ENCODE measurements at regions not wholly inside any gene's neighbourhood (a gene's known extent, or its start where the extent isn't known, plus 50 kb on each side); places are given as distances from the start of the nearest gene placed in this dataset.

DNA sequence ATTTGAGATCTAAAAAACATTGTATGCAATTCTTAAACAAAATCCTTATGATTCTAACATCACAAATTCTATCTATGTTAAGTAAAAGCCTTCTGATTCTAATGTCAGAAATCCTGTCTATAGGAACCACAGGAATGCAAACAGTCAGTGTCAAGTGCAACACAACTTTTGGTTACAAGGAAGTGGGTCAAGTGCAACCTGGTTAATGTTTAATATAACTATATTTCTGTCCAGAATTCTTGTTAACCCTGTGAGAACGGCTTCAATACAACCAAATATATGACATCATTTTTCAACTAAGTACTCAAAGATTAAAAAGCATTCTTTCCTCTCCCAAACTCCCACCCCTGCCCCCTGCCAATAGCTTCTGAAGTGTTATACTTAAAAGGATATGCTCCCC is 107.9 kb upstream of the PLEKHA5 start:
- TF ChIP-seq, protein P1, sequence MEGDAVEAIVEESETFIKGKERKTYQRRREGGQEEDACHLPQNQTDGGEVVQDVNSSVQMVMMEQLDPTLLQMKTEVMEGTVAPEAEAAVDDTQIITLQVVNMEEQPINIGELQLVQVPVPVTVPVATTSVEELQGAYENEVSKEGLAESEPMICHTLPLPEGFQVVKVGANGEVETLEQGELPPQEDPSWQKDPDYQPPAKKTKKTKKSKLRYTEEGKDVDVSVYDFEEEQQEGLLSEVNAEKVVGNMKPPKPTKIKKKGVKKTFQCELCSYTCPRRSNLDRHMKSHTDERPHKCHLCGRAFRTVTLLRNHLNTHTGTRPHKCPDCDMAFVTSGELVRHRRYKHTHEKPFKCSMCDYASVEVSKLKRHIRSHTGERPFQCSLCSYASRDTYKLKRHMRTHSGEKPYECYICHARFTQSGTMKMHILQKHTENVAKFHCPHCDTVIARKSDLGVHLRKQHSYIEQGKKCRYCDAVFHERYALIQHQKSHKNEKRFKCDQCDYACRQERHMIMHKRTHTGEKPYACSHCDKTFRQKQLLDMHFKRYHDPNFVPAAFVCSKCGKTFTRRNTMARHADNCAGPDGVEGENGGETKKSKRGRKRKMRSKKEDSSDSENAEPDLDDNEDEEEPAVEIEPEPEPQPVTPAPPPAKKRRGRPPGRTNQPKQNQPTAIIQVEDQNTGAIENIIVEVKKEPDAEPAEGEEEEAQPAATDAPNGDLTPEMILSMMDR (IDR thresholded peaks at IDR 0.05; ENCODE audit: unreplicated experiment): no peak
- Mint-ChIP-seq H3K4me1 (ENCODE audit: low read depth) (peaks cover 18% of the 10 kb centered on the region), H3K27ac (no peak overlapping the region), H3K27me3 (no peaks in the 10 kb centered on the region), H3K36me3 (ENCODE audit: insufficient read depth) (peaks cover 3% of the 10 kb centered on the region), H3K4me3 (ENCODE audit: low read depth) (no peak overlapping the region), H3K9me3 (ENCODE audit: low read depth) (peaks cover 7% of the 10 kb centered on the region)
- no peak for DNase-seq (ENCODE audit: low spot score, unreplicated experiment)

DNA sequence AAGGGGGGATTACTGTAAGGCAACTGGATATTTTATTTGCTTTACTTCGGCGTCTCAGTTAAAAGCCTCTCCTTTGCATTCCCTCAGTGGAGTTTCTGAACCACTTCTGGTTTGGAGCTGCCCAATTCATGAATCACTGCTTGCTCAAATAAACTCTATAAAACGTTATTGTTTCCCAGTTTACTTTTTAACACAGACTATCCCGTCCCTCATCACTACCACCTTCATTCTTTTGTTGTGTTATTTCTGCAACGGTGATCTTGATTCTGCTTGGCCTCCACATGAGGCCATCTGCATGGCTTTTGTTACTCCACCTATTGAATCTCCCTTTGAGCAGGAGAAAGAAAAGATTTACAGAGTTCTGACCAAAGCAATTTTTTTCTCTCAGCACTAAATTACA is 104.0 kb upstream of the PLEKHA5 start:
- Mint-ChIP-seq H3K27ac (peak overlapping the region; percentile 90), H3K36me3 (ENCODE audit: insufficient read depth) (peaks cover 3% of the 10 kb centered on the region), H3K27me3 (no peaks in the 10 kb centered on the region), H3K4me1 (ENCODE audit: low read depth) (peaks cover 32% of the 10 kb centered on the region), H3K4me3 (ENCODE audit: low read depth) (no peak overlapping the region), H3K9me3 (ENCODE audit: low read depth) (peaks cover 4% of the 10 kb centered on the region)
- TF ChIP-seq, protein P1 (IDR thresholded peaks at IDR 0.05; ENCODE audit: unreplicated experiment): no peak
- DNase-seq (ENCODE audit: low spot score, unreplicated experiment): no peak

DNA sequence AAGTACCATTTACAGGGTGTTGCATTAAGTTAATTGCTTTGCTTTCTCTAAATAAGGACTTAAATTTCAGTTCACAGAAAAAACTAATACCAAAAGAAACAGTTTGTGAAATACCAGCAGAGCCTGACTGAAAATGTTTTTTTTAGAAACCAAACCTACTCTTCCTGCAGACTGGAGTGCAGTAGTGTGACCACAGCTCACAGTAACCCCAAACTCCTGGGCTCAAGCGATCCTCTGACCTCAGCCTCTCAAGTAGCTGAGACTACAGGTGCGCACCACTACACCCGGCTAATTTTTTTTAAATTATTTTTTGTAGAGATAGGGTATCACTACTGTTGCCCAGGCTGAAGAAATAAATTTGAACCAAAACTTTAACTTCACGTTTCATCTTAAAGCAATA is 103.5 kb upstream of the PLEKHA5 start:
- H3K27ac Mint-ChIP-seq: peak overlapping the region; percentile 90
- DNase-seq (ENCODE audit: low spot score, unreplicated experiment): no peak
- TF ChIP-seq, protein P1 (IDR thresholded peaks at IDR 0.05; ENCODE audit: unreplicated experiment): no peak
- peaks cover 32% of the 10 kb centered on the region for H3K4me1 Mint-ChIP-seq (ENCODE audit: low read depth)
- peaks cover 5% of the 10 kb centered on the region for H3K36me3 Mint-ChIP-seq (ENCODE audit: insufficient read depth)
- H3K4me3 Mint-ChIP-seq (ENCODE audit: low read depth): no peak overlapping the region
- H3K27me3 Mint-ChIP-seq: no peaks in the 10 kb centered on the region
- peaks cover 6% of the 10 kb centered on the region for H3K9me3 Mint-ChIP-seq (ENCODE audit: low read depth)

DNA sequence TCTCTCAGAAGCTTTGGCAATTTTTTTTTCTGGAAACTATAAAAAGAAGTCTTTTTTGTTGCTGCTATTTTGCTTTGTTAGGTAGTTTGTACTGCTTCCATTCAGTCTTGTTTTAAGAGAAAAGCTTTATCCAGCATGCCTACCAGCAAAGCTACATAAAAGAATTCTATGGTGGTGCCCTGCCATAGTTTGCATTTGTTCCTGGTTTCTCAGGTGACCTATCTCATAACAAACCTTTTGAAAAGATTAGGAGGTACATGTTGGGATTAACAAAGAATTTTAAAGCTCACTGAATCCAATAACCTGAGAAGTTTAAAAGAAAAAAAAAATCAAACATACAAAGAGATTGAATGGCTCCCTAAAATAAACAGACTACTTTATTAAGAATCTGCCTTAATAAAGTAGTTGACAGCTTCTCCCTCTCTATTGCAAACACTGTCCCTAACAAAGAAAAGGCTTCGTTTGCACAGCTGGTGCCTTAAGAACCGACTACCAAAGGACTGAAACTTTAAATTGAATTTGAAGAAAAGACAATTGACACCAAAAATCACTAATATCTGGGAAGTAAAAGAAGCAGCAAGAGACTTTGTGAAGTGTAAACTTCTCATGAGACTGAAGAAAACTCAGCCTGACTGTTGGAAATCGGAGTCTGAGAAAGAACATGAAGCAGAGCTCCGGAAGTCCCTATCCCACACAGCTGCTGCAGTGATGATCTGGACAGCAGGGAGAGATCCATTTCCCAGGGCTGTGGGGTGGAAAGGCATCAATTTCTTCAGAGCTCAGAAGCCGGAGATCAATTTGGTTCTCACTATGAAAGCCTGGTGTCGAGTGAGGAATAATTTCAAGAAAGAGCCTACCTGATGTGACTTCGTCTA is 102.7 kb upstream of the PLEKHA5 start:
- Mint-ChIP-seq H3K9me3 (ENCODE audit: low read depth) (peaks cover 12% of the 10 kb centered on the region), H3K27me3 (no peaks in the 10 kb centered on the region), H3K36me3 (ENCODE audit: insufficient read depth) (peaks cover 7% of the 10 kb centered on the region), H3K4me3 (ENCODE audit: low read depth) (peak overlapping the region; percentile 53), H3K4me1 (ENCODE audit: low read depth) (peaks cover 28% of the 10 kb centered on the region), H3K27ac (peak overlapping the region; percentile 90)
- TF ChIP-seq, protein P1 (IDR thresholded peaks at IDR 0.05; ENCODE audit: unreplicated experiment): no peak
- DNase-seq (ENCODE audit: low spot score, unreplicated experiment): no peak

DNA sequence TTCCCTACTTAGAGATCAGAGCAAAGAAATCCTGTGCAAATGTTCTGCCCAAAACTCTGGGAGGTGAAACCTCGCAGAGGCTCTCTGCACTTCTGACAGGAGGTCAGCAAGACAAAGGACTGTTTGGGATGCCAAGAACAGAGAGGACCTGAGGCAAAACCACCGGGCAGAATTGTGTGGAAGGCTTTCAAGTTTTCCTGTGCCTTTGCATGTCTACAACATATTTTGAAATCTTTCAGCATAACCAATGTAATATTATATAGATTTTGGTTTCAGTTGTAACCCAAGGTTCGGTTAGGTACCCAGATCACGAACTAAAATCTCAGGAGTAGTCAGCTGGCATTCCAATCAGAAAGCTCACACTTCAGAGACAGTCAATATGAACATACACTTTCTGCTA is 99.4 kb upstream of the PLEKHA5 start:
- DNase-seq (ENCODE audit: low spot score, unreplicated experiment): no peak
- no peak overlapping the region for H3K4me3 Mint-ChIP-seq (ENCODE audit: low read depth)
- H3K9me3 Mint-ChIP-seq (ENCODE audit: low read depth): peaks cover 41% of the 10 kb centered on the region
- peaks cover 26% of the 10 kb centered on the region for H3K4me1 Mint-ChIP-seq (ENCODE audit: low read depth)
- H3K27ac Mint-ChIP-seq: no peak overlapping the region
- TF ChIP-seq, protein P1 (IDR thresholded peaks at IDR 0.05; ENCODE audit: unreplicated experiment): no peak
- no peaks in the 10 kb centered on the region for H3K27me3 Mint-ChIP-seq
- H3K36me3 Mint-ChIP-seq (ENCODE audit: insufficient read depth): peaks cover 20% of the 10 kb centered on the region
